IMR-90 (cell line): ENCODE measurements at regions not wholly inside any gene's neighbourhood (a gene's known extent, or its start where the extent isn't known, plus 50 kb on each side); places are given as distances from the start of the nearest gene placed in this dataset.

ENCODE experiments used
- ATAC-seq: fragments of 200-7000 bp; cut with Tn5 transposase; 2 replicates; pipeline ENCODE4 v1.9.1; 2020; ENCODE audit warnings: low read depth, mild to moderate bottlenecking, moderate library complexity
- BruUV-seq: library from RNA; stranded (reverse); fragments of 400-500 nt; replicated peaks from 2 replicates; lab custom pipeline; 2021; lab: Mats Ljungman, UMichigan
- CTCF ChIA-PET: fragments of 300-600 bp; formaldehyde crosslinking; extraction: SDS; loops from one replicate; lab custom pipeline; 2021; ENCODE audit warnings: antibody characterized with exemption; lab: Yijun Ruan, JAX
- POLR2A ChIA-PET: fragments of 300-600 bp; sonication (Branson Sonifier 250); formaldehyde crosslinking; loops from one replicate; lab custom pipeline; 2022; ENCODE audit warnings: antibody characterized with exemption; ENCODE audit not compliant: unreplicated experiment; lab: Charles Lee
- DNase-seq: peaks from one replicate; pipeline ENCODE4 v3.0.0; 2013
- H2AFZ ChIP-seq: replicated peaks from 2 replicates; pipeline ENCODE3; 2013; ENCODE audit warnings: low read length, mild to moderate bottlenecking; ENCODE audit not compliant: poor library complexity
- H2AK5ac ChIP-seq: 2 replicates; pipeline ENCODE4 v1.6.1; 2013; ENCODE audit warnings: low read depth, low read length, inconsistent platforms
- H2AK9ac ChIP-seq: replicated peaks from 2 replicates; pipeline ENCODE3; 2013; ENCODE audit warnings: mild to moderate bottlenecking, low read depth, low read length, moderate library complexity; ENCODE audit not compliant: poor library complexity
- H2BK120ac ChIP-seq: 2 replicates; pipeline ENCODE4 v1.6.1; 2013; ENCODE audit warnings: low read depth, low read length, inconsistent platforms
- H2BK15ac ChIP-seq: 3 replicates; pipeline ENCODE4 v1.6.1; 2013; ENCODE audit warnings: low read depth, low read length, inconsistent platforms
- H2BK20ac ChIP-seq: 2 replicates; pipeline ENCODE4 v1.6.1; 2013; ENCODE audit warnings: low read depth, mild to moderate bottlenecking, inconsistent platforms, low read length, moderate library complexity
- H2BK5ac ChIP-seq: 2 replicates; pipeline ENCODE4 v1.6.1; 2013; ENCODE audit warnings: mild to moderate bottlenecking, low read depth, low read length, inconsistent platforms; ENCODE audit not compliant: poor library complexity, severe bottlenecking
- H3K14ac ChIP-seq: replicated peaks from 2 replicates; pipeline ENCODE4 v1.6.1; 2013; ENCODE audit warnings: low read depth, low read length, inconsistent platforms
- H3K18ac ChIP-seq: 2 replicates; pipeline ENCODE4 v1.6.1; 2013; ENCODE audit warnings: low read depth, low read length, control low read depth
- H3K23ac ChIP-seq: 2 replicates; pipeline ENCODE4 v1.6.1; 2013; ENCODE audit warnings: low read depth, low read length, inconsistent platforms
- H3K27ac ChIP-seq: 2 replicates; pipeline ENCODE4 v1.5.1; 2013; ENCODE audit warnings: mild to moderate bottlenecking, control low read depth, low read length; ENCODE audit not compliant: insufficient read depth
- H3K27me3 ChIP-seq: 2 replicates; pipeline ENCODE4 v1.6.1; 2013; ENCODE audit warnings: low read length; ENCODE audit not compliant: control insufficient read depth, insufficient read depth
- H3K36me3 ChIP-seq: 2 replicates; pipeline ENCODE4 v1.6.1; 2013; ENCODE audit warnings: low read length, mixed read lengths; ENCODE audit not compliant: control insufficient read depth, insufficient read depth
- H3K4ac ChIP-seq: 2 replicates; pipeline ENCODE4 v1.6.1; 2013; ENCODE audit warnings: low read depth, low read length, inconsistent platforms
- H3K4me1 ChIP-seq: 2 replicates; pipeline ENCODE4 v1.6.1; 2013; ENCODE audit warnings: low read length, mixed read lengths; ENCODE audit not compliant: control insufficient read depth, insufficient read depth
- H3K4me2 ChIP-seq: 2 replicates; pipeline ENCODE4 v1.6.1; 2013; ENCODE audit warnings: low read depth, mild to moderate bottlenecking, control low read depth, low read length, moderate library complexity
- H3K4me3 ChIP-seq: 2 replicates; pipeline ENCODE4 v1.5.1; 2013; ENCODE audit warnings: low read depth, mild to moderate bottlenecking, control low read depth, low read length, moderate library complexity; ENCODE audit not compliant: insufficient read depth
- H3K56ac ChIP-seq: 2 replicates; pipeline ENCODE4 v1.6.1; 2013; ENCODE audit warnings: low read length, inconsistent platforms; ENCODE audit not compliant: insufficient read depth; ENCODE audit errors: extremely low read depth
- H3K79me1 ChIP-seq, 2 experiments: 2 replicates each; pipeline ENCODE4 v1.6.1; 2013; ENCODE audit warnings: low read length in 2 of 2, inconsistent platforms in 1 of 2, low read depth in 1 of 2
- H3K9ac ChIP-seq: 2 replicates; pipeline ENCODE4 v1.6.1; 2013; ENCODE audit warnings: low read depth, low read length, control low read depth
- H3K9me1 ChIP-seq: 2 replicates; pipeline ENCODE4 v1.6.1; 2013; ENCODE audit warnings: low read length, inconsistent platforms; ENCODE audit not compliant: insufficient read depth
- H3K9me3 ChIP-seq: 2 replicates; pipeline ENCODE4 v1.6.1; 2013; ENCODE audit warnings: low read length; ENCODE audit not compliant: control insufficient read depth, insufficient read depth
- H4K20me1 ChIP-seq: 2 replicates; pipeline ENCODE4 v1.6.1; 2013; ENCODE audit warnings: low read length, inconsistent platforms; ENCODE audit not compliant: insufficient read depth
- H4K5ac ChIP-seq: 2 replicates; pipeline ENCODE4 v1.6.1; 2013; ENCODE audit warnings: mild to moderate bottlenecking, low read depth, low read length, control low read depth
- H4K8ac ChIP-seq, 2 experiments: 2 replicates each; pipeline ENCODE4 v1.6.1; 2013; ENCODE audit warnings: low read depth in 2 of 2, low read length in 2 of 2, control low read depth in 1 of 2, inconsistent platforms in 1 of 2
- H4K91ac ChIP-seq: 2 replicates; pipeline ENCODE4 v1.6.1; 2013; ENCODE audit warnings: low read depth, low read length, inconsistent platforms; ENCODE audit not compliant: insufficient read depth
- BHLHE40 ChIP-seq: fragments of 150-350 bp; IDR thresholded peaks from 2 replicates; pipeline ENCODE4 v1.6.1; 2016; ENCODE audit warnings: mild to moderate bottlenecking, low read depth, low read length
- CEBPB ChIP-seq: IDR thresholded peaks from 2 replicates; pipeline ENCODE4 v1.6.1; 2012; ENCODE audit warnings: low read depth, low read length, improper control_type of control experiment
- CHD1 ChIP-seq: IDR thresholded peaks from 2 replicates; pipeline ENCODE4 v1.6.1; 2012; ENCODE audit warnings: low read depth, low read length, improper control_type of control experiment
- FOS ChIP-seq: fragments of 150-350 bp; IDR thresholded peaks from 2 replicates; pipeline ENCODE4 v1.6.1; 2016; ENCODE audit warnings: low read depth, low read length
- MAFK ChIP-seq: IDR thresholded peaks from 2 replicates; pipeline ENCODE4 v1.6.1; 2012; ENCODE audit warnings: low read depth, low read length, improper control_type of control experiment
- MAZ ChIP-seq: IDR thresholded peaks from 2 replicates; pipeline ENCODE4 v1.6.1; 2012; ENCODE audit warnings: low read depth, mild to moderate bottlenecking, low read length, improper control_type of control experiment, moderate library complexity, borderline replicate concordance
- MXI1 ChIP-seq: IDR thresholded peaks from 2 replicates; pipeline ENCODE4 v1.6.1; 2012; ENCODE audit warnings: low read depth, mild to moderate bottlenecking, low read length, moderate library complexity, borderline replicate concordance
- NFE2L2 ChIP-seq: fragments of 150-350 bp; IDR thresholded peaks from 2 replicates; pipeline ENCODE4 v1.6.1; 2016; ENCODE audit warnings: low read depth, mild to moderate bottlenecking, low read length
- POLR2A ChIP-seq: IDR thresholded peaks from 2 replicates; pipeline ENCODE4 v1.6.1; 2012; ENCODE audit warnings: mild to moderate bottlenecking, low read depth, low read length
- RAD21 ChIP-seq: IDR thresholded peaks from 2 replicates; pipeline ENCODE4 v1.6.1; 2012; ENCODE audit warnings: low read length, improper control_type of control experiment
- RCOR1 ChIP-seq: IDR thresholded peaks from 2 replicates; pipeline ENCODE4 v1.6.1; 2012; ENCODE audit warnings: mild to moderate bottlenecking, low read length, improper control_type of control experiment; ENCODE audit not compliant: insufficient replicate concordance
- RFX5 ChIP-seq: IDR thresholded peaks from 2 replicates; pipeline ENCODE4 v1.8.0; 2012; ENCODE audit warnings: low read depth, mild to moderate bottlenecking, low read length, moderate library complexity
- SMC3 ChIP-seq: fragments of 150-350 bp; IDR thresholded peaks from 2 replicates; pipeline ENCODE4 v1.6.1; 2016; ENCODE audit warnings: low read depth, mild to moderate bottlenecking, antibody characterized with exemption, low read length, moderate library complexity
- WGBS, 2 experiments: methylation state at CpG; one replicate each; pipeline versions ENCODE4 v1.1.5 to v1.1.7; 2013; ENCODE audit warnings: missing lambda C conversion rate in 2 of 2; ENCODE audit not compliant: insufficient read length in 1 of 2; ENCODE audit errors: extremely low coverage in 2 of 2; 5-methylcytosine and 5-hydroxymethylcytosine counted together
- dilution Hi-C: fragments of 300-500 bp; cut with HindIII; formaldehyde crosslinking; loops from one replicate; pipeline ENCODE4 v1.14.3; 2018; ENCODE audit warnings: low sequenced_read_pairs; ENCODE audit not compliant: unreplicated experiment
- in situ Hi-C: fragments of 300-500 bp; cut with MboI; formaldehyde crosslinking; loops from 3 replicates; pipeline ENCODE4 v1.14.3; 2019; ENCODE audit warnings: low sequenced_read_pairs, inconsistent platforms, mixed read lengths
- intact Hi-C: fragments of 100-400 bp; cut with micrococcal nuclease; formaldehyde crosslinking; loops from 2 replicates; pipeline ENCODE4 v1.10.0; 2022
- TF ChIP-seq, protein P1 (sequence below): fragments of 150-350 bp; IDR thresholded peaks from 2 replicates; pipeline ENCODE4 v1.6.1; 2016; ENCODE audit warnings: low read depth, mild to moderate bottlenecking, low read length, moderate library complexity, borderline replicate concordance
- TF ChIP-seq, protein P2 (sequence below): conservative IDR thresholded peaks from 2 replicates; pipeline ENCODE4 v1.5.1; 2012; ENCODE audit warnings: mild to moderate bottlenecking, low read depth, low read length, improper control_type of control experiment
- TF ChIP-seq, protein P3 (sequence below): fragments of 150-350 bp; IDR thresholded peaks from 2 replicates; pipeline ENCODE4 v1.6.1; 2017; ENCODE audit warnings: mild to moderate bottlenecking, antibody characterized with exemption, low read length, low read depth

DNA sequence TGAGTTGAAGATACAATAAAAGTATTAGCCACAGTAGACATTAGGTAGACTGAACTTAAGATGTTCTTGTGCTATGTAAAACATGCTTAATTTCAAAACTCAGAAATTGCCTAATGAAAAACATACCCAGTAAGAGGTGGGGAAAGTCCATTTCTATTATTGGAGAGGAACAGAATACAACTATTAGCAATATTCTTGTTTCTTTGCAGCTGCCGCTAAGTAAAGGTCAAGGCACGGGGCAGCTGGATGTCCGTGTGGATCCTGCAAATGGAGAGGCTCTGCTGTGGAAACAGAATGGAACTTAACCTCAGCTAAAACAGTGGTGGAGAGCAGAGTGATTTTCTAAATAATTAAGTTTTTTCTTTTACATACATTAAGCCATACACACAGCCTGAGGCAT lies 139.2 kb upstream of the ARHGAP28 start:
- ATAC-seq (no peak), DNase-seq (no peak)
- H2BK20ac ChIP-seq = no peak overlapping the region
- H3K36me3 ChIP-seq = no peaks in the 10 kb centered on the region
- no peak overlapping the region for H2BK15ac ChIP-seq
- H3K4ac ChIP-seq = no peak overlapping the region
- no peak overlapping the region for H2AK5ac ChIP-seq
- H2AFZ ChIP-seq = no peak overlapping the region
- H3K9me1 ChIP-seq = no peaks in the 10 kb centered on the region
- no peak overlapping the region for H4K8ac ChIP-seq
- intact Hi-C loops (no loop called here), dilution Hi-C loops (no loop called here), in situ Hi-C loops (no loop called here)
- no peak overlapping the region for H3K4me3 ChIP-seq
- no peak overlapping the region for H3K9ac ChIP-seq
- no peaks in the 10 kb centered on the region for H4K20me1 ChIP-seq
- no peak overlapping the region for H2BK5ac ChIP-seq
- no peaks in the 10 kb centered on the region for H3K27me3 ChIP-seq
- H3K14ac ChIP-seq = no peak overlapping the region
- H4K91ac ChIP-seq = no peak overlapping the region
- BruUV-seq = no TSS peak
- H3K18ac ChIP-seq = no peak overlapping the region; the same call in 1 of the 2 replicates
- WGBS, 2 experiments = no CpG with 5 or more reads among the region's 3 CpGs
- no peak overlapping the region for H3K56ac ChIP-seq
- H3K9me3 ChIP-seq = no peaks in the 10 kb centered on the region
- no peak overlapping the region for H3K4me2 ChIP-seq
- H3K4me1 ChIP-seq = no peaks in the 10 kb centered on the region; the same call in 1 of the 2 replicates
- H2BK120ac ChIP-seq = no peak overlapping the region
- no peaks in the 10 kb centered on the region for H3K79me1 ChIP-seq
- H4K5ac ChIP-seq = no peak overlapping the region; the same call in 1 of the 2 replicates
- H2AK9ac ChIP-seq = no peak overlapping the region
- ChIA-PET CTCF (no interaction called here), POLR2A (no interaction called here)
- H3K23ac ChIP-seq = no peak overlapping the region
- no peak for TF ChIP-seq MAFK
- TF ChIP-seq CHD1 = no peak
- TF ChIP-seq RCOR1 = no peak
- TF ChIP-seq MAZ = no peak
- TF ChIP-seq POLR2A = no peak
- TF ChIP-seq, protein P1, sequence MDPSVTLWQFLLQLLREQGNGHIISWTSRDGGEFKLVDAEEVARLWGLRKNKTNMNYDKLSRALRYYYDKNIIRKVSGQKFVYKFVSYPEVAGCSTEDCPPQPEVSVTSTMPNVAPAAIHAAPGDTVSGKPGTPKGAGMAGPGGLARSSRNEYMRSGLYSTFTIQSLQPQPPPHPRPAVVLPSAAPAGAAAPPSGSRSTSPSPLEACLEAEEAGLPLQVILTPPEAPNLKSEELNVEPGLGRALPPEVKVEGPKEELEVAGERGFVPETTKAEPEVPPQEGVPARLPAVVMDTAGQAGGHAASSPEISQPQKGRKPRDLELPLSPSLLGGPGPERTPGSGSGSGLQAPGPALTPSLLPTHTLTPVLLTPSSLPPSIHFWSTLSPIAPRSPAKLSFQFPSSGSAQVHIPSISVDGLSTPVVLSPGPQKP = no peak
- TF ChIP-seq, protein P2, sequence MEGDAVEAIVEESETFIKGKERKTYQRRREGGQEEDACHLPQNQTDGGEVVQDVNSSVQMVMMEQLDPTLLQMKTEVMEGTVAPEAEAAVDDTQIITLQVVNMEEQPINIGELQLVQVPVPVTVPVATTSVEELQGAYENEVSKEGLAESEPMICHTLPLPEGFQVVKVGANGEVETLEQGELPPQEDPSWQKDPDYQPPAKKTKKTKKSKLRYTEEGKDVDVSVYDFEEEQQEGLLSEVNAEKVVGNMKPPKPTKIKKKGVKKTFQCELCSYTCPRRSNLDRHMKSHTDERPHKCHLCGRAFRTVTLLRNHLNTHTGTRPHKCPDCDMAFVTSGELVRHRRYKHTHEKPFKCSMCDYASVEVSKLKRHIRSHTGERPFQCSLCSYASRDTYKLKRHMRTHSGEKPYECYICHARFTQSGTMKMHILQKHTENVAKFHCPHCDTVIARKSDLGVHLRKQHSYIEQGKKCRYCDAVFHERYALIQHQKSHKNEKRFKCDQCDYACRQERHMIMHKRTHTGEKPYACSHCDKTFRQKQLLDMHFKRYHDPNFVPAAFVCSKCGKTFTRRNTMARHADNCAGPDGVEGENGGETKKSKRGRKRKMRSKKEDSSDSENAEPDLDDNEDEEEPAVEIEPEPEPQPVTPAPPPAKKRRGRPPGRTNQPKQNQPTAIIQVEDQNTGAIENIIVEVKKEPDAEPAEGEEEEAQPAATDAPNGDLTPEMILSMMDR = no peak
- TF ChIP-seq RAD21 = no peak
- no peak for TF ChIP-seq SMC3
- no peak for TF ChIP-seq BHLHE40
- TF ChIP-seq FOS = no peak
- TF ChIP-seq CEBPB = no peak
- TF ChIP-seq NFE2L2 = no peak
- no peak for TF ChIP-seq MXI1
- TF ChIP-seq, protein P3, sequence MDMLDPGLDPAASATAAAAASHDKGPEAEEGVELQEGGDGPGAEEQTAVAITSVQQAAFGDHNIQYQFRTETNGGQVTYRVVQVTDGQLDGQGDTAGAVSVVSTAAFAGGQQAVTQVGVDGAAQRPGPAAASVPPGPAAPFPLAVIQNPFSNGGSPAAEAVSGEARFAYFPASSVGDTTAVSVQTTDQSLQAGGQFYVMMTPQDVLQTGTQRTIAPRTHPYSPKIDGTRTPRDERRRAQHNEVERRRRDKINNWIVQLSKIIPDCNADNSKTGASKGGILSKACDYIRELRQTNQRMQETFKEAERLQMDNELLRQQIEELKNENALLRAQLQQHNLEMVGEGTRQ = no peak
- no peak for TF ChIP-seq RFX5
- H3K27ac ChIP-seq = no peak overlapping the region
